ENCODE measurements at regions not wholly inside any gene's neighbourhood (a gene's known extent, or its start where the extent isn't known, plus 50 kb on each side); places are given as distances from the start of the nearest gene placed in this dataset.

- TF ChIP-seq CTCF (conservative IDR thresholded peaks at IDR 0.05; ENCODE audit: low read depth, low read length) (no peak), EZH2 (IDR thresholded peaks at IDR 0.05; ENCODE audit: borderline replicate concordance, low read depth, low read length, poor library complexity, severe bottlenecking) (no peak)
Observed at GRCh38 chr20:58001381-58001780, 227.1 kb downstream of the ANKRD60 start.
